A549 (cell line): ENCODE measurements at regions not wholly inside any gene's neighbourhood (a gene's known extent, or its start where the extent isn't known, plus 50 kb on each side); places are given as distances from the start of the nearest gene placed in this dataset.
"Not testable (repeated sequence)": the region's sequence is repeated elsewhere in the genome, so short reads cannot be mapped to it uniquely, and the experiment has no call there.

Experiments
- ATAC-seq, 2 experiments: fragments of 200-7000 bp in 1 of 2; fragments of >200 bp in 1 of 2; cut with Nextera tagmentation in 1 of 2; cut with Tn5 transposase in 1 of 2; 3 replicates each; pipeline versions ENCODE4 v1.8.0 to v1.9.1; 2018 to 2020; ENCODE audit warnings: mild to moderate bottlenecking in 1 of 2, moderate library complexity in 1 of 2
- CTCF ChIA-PET: fragments of 300-600 bp; sonication (Branson Sonifier 250); formaldehyde crosslinking; extraction: SDS; loops from one replicate; lab custom pipeline; 2021; ENCODE audit warnings: antibody characterized with exemption, inconsistent platforms; lab: Yijun Ruan, JAX
- POLR2A ChIA-PET: fragments of 350-600 bp; formaldehyde crosslinking; extraction: SDS; loops from one replicate; lab custom pipeline; 2021; ENCODE audit warnings: antibody characterized with exemption, inconsistent platforms; lab: Yijun Ruan, JAX
- DNase-seq, 2 experiments: peaks; one replicate each; pipeline versions ENCODE4 v3.0.0 to v3.0.0-alpha.2; 2011 to 2016; ENCODE audit warnings: low read depth in 1 of 2, low spot score in 1 of 2
- FAIRE-seq: peaks from 2 replicates; lab custom pipeline; 2011; peaks lifted over from hg19 to GRCh38; lab: Jason Lieb, UNC
- H3K27ac ChIP-seq, 2 experiments: fragments of >200 bp; sonication (Bioruptor Twin); formaldehyde crosslinking; 3 replicates each; pipeline ENCODE4 v1.5.1; 2016 to 2017
- H3K4me1 ChIP-seq: fragments of >200 bp; sonication (Bioruptor Twin); formaldehyde crosslinking; 3 replicates; pipeline ENCODE4 v1.6.1; 2016
- H3K4me2 ChIP-seq: fragments of >200 bp; sonication (Bioruptor Twin); formaldehyde crosslinking; 3 replicates; pipeline ENCODE4 v1.6.1; 2016
- H3K4me3 ChIP-seq: fragments of >200 bp; sonication (Bioruptor Twin); formaldehyde crosslinking; 3 replicates; pipeline ENCODE4 v1.5.1; 2016
- H3K9me3 ChIP-seq: fragments of >200 bp; sonication (Bioruptor Twin); formaldehyde crosslinking; 3 replicates; pipeline ENCODE4 v1.6.1; 2016
- CEBPB ChIP-seq, 2 experiments: fragments of >200 bp in 1 of 2; sonication (Bioruptor Twin) in 1 of 2; formaldehyde crosslinking in 1 of 2; IDR thresholded peaks; 2 replicates each; pipeline ENCODE4 v1.6.1; 2012 to 2016
- EP300 ChIP-seq, 2 experiments: fragments of >200 bp; sonication (Bioruptor Twin); formaldehyde crosslinking; IDR thresholded peaks; 2 replicates in 1 of 2; 3 replicates in 1 of 2; pipeline ENCODE4 v1.6.1; 2016 to 2017
- ESRRA ChIP-seq: fragments of 150-350 bp; IDR thresholded peaks from 2 replicates; pipeline ENCODE4 v1.6.1; 2014; ENCODE audit warnings: mild to moderate bottlenecking, low read length, borderline replicate concordance
- GATA3 ChIP-seq: IDR thresholded peaks from 2 replicates; pipeline ENCODE4 v1.6.1; 2012; ENCODE audit warnings: borderline replicate concordance
- HDAC2 ChIP-seq: fragments of 200-600 bp; sonication (generic); IDR thresholded peaks from 2 replicates; pipeline ENCODE4 v1.6.1; 2016
- HEYL ChIP-seq: fragments of 250-450 bp; sonication (Bioruptor Pico); IDR thresholded peaks from 2 replicates; pipeline ENCODE4 v1.8.0; 2021; ENCODE audit warnings: mild to moderate bottlenecking, moderate library complexity
- HOXB5 ChIP-seq: fragments of 250-450 bp; sonication (Bioruptor Pico); IDR thresholded peaks from 2 replicates; pipeline ENCODE4 v1.5.0; 2020; ENCODE audit warnings: mild to moderate bottlenecking, moderate library complexity
- KDM1A ChIP-seq: fragments of 200-600 bp; sonication (generic); IDR thresholded peaks from 2 replicates; pipeline ENCODE4 v1.6.1; 2016; ENCODE audit warnings: low read depth, mild to moderate bottlenecking
- KDM5A ChIP-seq: fragments of 200-600 bp; sonication (generic); IDR thresholded peaks from 2 replicates; pipeline ENCODE4 v1.6.1; 2016; ENCODE audit warnings: antibody characterized with exemption, mild to moderate bottlenecking
- MAFK ChIP-seq: fragments of 450-650 bp; IDR thresholded peaks from 2 replicates; pipeline ENCODE4 v1.6.1; 2014; ENCODE audit not compliant: partially characterized antibody
- MYC ChIP-seq: IDR thresholded peaks from 2 replicates; pipeline ENCODE4 v1.6.1; 2012; ENCODE audit warnings: mild to moderate bottlenecking, inconsistent platforms, low read length, improper control_type of control experiment, borderline replicate concordance
- PHF8 ChIP-seq: fragments of 200-600 bp; sonication (generic); IDR thresholded peaks from 2 replicates; pipeline ENCODE4 v1.6.1; 2016; ENCODE audit warnings: low read depth, mild to moderate bottlenecking, antibody characterized with exemption, moderate library complexity, borderline replicate concordance
- POLR2A ChIP-seq: IDR thresholded peaks from 2 replicates; pipeline ENCODE4 v1.6.1; 2012; ENCODE audit warnings: mild to moderate bottlenecking, low read length
- POLR2AphosphoS2 ChIP-seq: conservative IDR thresholded peaks from 2 replicates; pipeline ENCODE4 v1.6.1; 2012; ENCODE audit warnings: low read length, improper control_type of control experiment, inconsistent platforms
- TFCP2L1 ChIP-seq: fragments of 250-450 bp; sonication (Bioruptor Pico); IDR thresholded peaks from 2 replicates; pipeline ENCODE4 v1.5.0; 2021; ENCODE audit warnings: mild to moderate bottlenecking
- ZFP36 ChIP-seq: fragments of 450-650 bp; IDR thresholded peaks from 2 replicates; pipeline ENCODE4 v1.6.1; 2014; ENCODE audit warnings: borderline replicate concordance; ENCODE audit not compliant: partially characterized antibody
- WGBS: methylation state at CpG from one replicate; pipeline ENCODE4 v1.1.6; 2017; ENCODE audit errors: missing lambda C conversion rate; 5-methylcytosine and 5-hydroxymethylcytosine counted together
- TF ChIP-seq, protein P1 (sequence below): IDR thresholded peaks from 2 replicates; pipeline ENCODE4 v1.6.1; 2012; ENCODE audit warnings: low read depth, borderline replicate concordance
- TF ChIP-seq, protein P2 (sequence below): fragments of 250-450 bp; sonication (Bioruptor Pico); IDR thresholded peaks from 2 replicates; pipeline ENCODE4 v1.5.0; 2021; ENCODE audit warnings: mild to moderate bottlenecking, moderate library complexity, borderline replicate concordance
- TF ChIP-seq, protein P3 (sequence below): fragments of 150-350 bp; IDR thresholded peaks from 2 replicates; pipeline ENCODE4 v1.6.1; 2014; ENCODE audit warnings: low read depth, mild to moderate bottlenecking, low read length
- TF ChIP-seq, protein P4 (sequence below): IDR thresholded peaks from 2 replicates; pipeline ENCODE4 v1.6.1; 2012
- TF ChIP-seq, protein P5 (sequence below): fragments of >200 bp; sonication (Bioruptor Twin); formaldehyde crosslinking; IDR thresholded peaks from 2 replicates; pipeline ENCODE4 v1.6.1; 2016
- TF ChIP-seq, protein P6 (sequence below): fragments of >200 bp; sonication (Bioruptor Twin); formaldehyde crosslinking; IDR thresholded peaks from 3 replicates; pipeline ENCODE4 v1.6.1; 2016

DNA sequence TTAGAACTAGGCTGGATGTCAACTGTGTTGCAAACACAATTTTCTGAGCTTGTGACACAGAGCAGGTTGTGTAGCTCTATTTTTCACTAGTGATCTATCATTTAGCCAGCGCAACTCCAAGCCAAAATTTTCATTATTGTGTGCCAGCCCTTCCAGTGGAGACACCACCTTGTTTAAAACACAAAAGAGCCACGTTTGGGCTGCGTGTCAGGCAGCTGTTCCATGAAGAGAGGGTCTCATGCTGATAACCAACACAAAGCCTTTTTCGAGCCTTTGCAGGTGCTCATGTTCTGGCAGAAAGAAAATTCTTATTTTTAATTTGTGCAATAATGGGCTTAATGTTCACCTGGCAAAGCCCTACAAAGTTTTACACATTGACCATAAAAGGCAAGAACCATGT is 237.6 kb upstream of the RGMB start:
- ChIA-PET POLR2A (no interaction called here), CTCF (interaction anchor here (1.1 kb wide), 1 partner anchor 233 kb away, joined by 3 read pairs; no protein-coding TSS in a partner anchor)
- TF ChIP-seq ESRRA = no peak
- TF ChIP-seq PHF8 = no peak
- TF ChIP-seq HOXB5 (CRISPR knock-in tag) = no peak
- TF ChIP-seq, protein P1, sequence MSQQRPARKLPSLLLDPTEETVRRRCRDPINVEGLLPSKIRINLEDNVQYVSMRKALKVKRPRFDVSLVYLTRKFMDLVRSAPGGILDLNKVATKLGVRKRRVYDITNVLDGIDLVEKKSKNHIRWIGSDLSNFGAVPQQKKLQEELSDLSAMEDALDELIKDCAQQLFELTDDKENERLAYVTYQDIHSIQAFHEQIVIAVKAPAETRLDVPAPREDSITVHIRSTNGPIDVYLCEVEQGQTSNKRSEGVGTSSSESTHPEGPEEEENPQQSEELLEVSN = no peak
- TF ChIP-seq POLR2AphosphoS2 = no peak
- no peak for TF ChIP-seq KDM5A
- TF ChIP-seq POLR2A = no peak
- no peak for TF ChIP-seq ZFP36
- TF ChIP-seq MAFK = no peak
- Histone ChIP-seq H3K4me2 (no peak overlapping the region), H3K9me3 (no peaks in the 10 kb centered on the region), H3K27ac (no peak overlapping the region), H3K4me1 (no peaks in the 10 kb centered on the region), H3K4me3 (no peak overlapping the region)
- 14% methylated on average over 4 of the region's 4 CpGs for WGBS
- FAIRE-seq = no peak
- DNase-seq = no peak
- ATAC-seq = no peak

DNA sequence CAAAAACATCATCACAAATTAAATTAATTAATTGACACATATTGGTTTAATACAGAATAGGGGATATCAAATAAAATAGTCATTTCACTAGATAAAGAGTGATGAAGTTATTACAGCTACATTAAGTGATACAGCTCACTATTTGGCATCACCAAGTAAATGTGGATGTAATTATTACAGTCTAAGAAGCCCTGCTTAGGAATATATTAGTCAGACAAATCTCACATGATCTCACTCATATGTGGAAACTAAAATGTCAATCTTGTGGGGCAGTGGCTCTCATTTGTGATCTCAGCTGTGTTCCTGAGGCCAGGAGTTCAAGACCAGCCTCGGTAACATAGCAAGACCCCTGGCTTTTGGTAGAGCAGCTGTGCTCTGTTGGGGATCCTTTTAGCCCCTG is 233.4 kb upstream of the RGMB start:
- WGBS = 15% methylated on average over 1 of the region's 1 CpG
- H3K4me1 ChIP-seq = no peaks in the 10 kb centered on the region
- ChIA-PET POLR2A (no interaction called here), CTCF (no interaction called here)
- DNase-seq (no peak), ATAC-seq (no peak), FAIRE-seq (no peak)
- no peak overlapping the region for H3K4me2 ChIP-seq
- no peaks in the 10 kb centered on the region for H3K9me3 ChIP-seq
- H3K4me3 ChIP-seq = no peak overlapping the region
- H3K27ac ChIP-seq = no peak overlapping the region
- no peak for TF ChIP-seq ESRRA

DNA sequence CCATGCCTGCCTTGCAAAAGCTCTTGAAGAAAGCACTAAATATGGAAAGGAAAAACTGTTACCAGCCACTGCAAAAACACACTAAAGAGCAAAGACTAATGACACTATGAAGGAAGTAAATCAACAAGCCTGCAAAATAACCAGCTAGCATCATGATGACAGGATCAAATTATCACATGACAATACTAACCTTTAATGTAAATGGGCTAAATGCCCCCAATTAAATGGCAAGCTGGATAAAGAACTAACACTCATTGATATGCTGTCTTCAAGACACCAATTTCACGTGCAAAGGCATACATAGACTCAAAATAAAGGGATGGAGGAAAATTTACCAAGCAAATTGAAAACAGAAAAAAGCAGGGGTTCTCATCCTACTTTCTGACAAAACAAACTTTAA is 231.8 kb upstream of the RGMB start:
- ChIA-PET CTCF (no interaction called here), POLR2A (no interaction called here)
- Histone ChIP-seq H3K4me3 (no peak overlapping the region), H3K4me1 (no peaks in the 10 kb centered on the region), H3K4me2 (no peak overlapping the region), H3K27ac (no peak overlapping the region), H3K9me3 (no peaks in the 10 kb centered on the region)
- FAIRE-seq (no peak), DNase-seq (no peak), ATAC-seq (no peak)
- WGBS = 0% methylated on average over 1 of the region's 1 CpG
- TF ChIP-seq, protein P2, sequence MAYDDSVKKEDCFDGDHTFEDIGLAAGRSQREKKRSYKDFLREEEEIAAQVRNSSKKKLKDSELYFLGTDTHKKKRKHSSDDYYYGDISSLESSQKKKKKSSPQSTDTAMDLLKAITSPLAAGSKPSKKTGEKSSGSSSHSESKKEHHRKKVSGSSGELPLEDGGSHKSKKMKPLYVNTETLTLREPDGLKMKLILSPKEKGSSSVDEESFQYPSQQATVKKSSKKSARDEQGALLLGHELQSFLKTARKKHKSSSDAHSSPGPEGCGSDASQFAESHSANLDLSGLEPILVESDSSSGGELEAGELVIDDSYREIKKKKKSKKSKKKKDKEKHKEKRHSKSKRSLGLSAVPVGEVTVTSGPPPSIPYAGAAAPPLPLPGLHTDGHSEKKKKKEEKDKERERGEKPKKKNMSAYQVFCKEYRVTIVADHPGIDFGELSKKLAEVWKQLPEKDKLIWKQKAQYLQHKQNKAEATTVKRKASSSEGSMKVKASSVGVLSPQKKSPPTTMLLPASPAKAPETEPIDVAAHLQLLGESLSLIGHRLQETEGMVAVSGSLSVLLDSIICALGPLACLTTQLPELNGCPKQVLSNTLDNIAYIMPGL = no peak

DNA sequence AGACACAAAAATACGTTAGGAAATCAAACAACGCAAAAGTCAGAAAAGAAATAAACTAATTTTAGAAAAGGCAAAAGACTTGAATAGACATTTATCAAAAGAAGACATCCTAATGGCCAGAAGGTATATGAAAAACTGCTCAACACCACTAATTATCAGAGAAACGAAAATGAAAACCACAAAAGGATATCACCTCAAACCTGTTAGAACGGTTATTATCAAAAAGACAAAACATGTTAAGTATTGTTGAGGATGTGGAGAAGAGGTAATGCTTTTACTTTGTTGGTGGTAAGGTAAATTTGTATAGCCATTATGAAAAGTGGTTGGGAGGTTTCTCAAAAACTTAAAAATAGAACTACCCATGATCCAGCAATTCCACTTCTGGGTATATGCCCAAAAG is 230.0 kb upstream of the RGMB start:
- TF ChIP-seq TFCP2L1 (CRISPR knock-in tag) (no peak), KDM1A (no peak), HEYL (CRISPR knock-in tag) (no peak), GATA3 (no peak), ESRRA (no peak), EP300 (IDR thresholded peaks at IDR 0.05) (no peak), MYC (no peak), CEBPB (IDR thresholded peaks at IDR 0.05) (no peak), HDAC2 (no peak)
- TF ChIP-seq, protein P3, sequence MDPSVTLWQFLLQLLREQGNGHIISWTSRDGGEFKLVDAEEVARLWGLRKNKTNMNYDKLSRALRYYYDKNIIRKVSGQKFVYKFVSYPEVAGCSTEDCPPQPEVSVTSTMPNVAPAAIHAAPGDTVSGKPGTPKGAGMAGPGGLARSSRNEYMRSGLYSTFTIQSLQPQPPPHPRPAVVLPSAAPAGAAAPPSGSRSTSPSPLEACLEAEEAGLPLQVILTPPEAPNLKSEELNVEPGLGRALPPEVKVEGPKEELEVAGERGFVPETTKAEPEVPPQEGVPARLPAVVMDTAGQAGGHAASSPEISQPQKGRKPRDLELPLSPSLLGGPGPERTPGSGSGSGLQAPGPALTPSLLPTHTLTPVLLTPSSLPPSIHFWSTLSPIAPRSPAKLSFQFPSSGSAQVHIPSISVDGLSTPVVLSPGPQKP = no peak
- TF ChIP-seq, protein P4, sequence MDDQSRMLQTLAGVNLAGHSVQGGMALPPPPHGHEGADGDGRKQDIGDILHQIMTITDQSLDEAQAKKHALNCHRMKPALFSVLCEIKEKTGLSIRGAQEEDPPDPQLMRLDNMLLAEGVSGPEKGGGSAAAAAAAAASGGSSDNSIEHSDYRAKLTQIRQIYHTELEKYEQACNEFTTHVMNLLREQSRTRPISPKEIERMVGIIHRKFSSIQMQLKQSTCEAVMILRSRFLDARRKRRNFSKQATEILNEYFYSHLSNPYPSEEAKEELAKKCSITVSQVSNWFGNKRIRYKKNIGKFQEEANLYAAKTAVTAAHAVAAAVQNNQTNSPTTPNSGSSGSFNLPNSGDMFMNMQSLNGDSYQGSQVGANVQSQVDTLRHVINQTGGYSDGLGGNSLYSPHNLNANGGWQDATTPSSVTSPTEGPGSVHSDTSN = no peak
- TF ChIP-seq, protein P5, sequence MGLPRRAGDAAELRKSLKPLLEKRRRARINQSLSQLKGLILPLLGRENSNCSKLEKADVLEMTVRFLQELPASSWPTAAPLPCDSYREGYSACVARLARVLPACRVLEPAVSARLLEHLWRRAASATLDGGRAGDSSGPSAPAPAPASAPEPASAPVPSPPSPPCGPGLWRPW = no peak
- TF ChIP-seq, protein P6, sequence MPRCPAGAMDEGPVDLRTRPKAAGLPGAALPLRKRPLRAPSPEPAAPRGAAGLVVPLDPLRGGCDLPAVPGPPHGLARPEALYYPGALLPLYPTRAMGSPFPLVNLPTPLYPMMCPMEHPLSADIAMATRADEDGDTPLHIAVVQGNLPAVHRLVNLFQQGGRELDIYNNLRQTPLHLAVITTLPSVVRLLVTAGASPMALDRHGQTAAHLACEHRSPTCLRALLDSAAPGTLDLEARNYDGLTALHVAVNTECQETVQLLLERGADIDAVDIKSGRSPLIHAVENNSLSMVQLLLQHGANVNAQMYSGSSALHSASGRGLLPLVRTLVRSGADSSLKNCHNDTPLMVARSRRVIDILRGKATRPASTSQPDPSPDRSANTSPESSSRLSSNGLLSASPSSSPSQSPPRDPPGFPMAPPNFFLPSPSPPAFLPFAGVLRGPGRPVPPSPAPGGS = no peak
- FAIRE-seq (peak; percentile 68), ATAC-seq (no peak), DNase-seq (no peak)
- ChIA-PET CTCF (no interaction called here), POLR2A (no interaction called here)
- no peaks in the 10 kb centered on the region for H3K4me1 ChIP-seq
- H3K4me3 ChIP-seq = no peak overlapping the region
- no peak overlapping the region for H3K4me2 ChIP-seq
- WGBS = 19% methylated on average over 4 of the region's 4 CpGs
- no peak overlapping the region for H3K27ac ChIP-seq
- no peaks in the 10 kb centered on the region for H3K9me3 ChIP-seq

DNA sequence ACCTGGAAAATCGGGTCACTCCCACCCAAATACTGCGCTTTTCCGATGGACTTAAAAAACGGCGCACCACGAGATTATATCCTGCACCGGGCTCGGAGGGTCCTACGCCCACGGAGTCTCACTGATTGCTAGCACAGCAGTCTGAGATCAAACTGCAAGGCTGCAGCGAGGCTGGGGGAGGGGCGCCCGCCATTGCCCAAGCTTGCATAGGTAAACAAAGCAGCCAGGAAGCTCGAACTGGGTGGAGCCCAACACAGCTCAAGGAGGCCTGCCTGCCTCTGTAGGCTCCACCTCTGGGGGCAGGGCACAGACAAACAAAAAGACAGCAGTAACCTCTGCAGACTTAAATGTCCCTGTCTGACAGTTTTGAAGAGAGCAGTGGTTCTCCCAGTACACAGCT is 226.5 kb upstream of the RGMB start:
- H3K4me3 ChIP-seq, H3K4me1 ChIP-seq, DNase-seq, H3K9me3 ChIP-seq, ATAC-seq, H3K27ac ChIP-seq, CTCF ChIA-PET, POLR2A ChIA-PET, H3K4me2 ChIP-seq, FAIRE-seq: not testable (repeated sequence)
- WGBS = 27% methylated on average over 3 of the region's 14 CpGs
